K562 (cell line): ENCODE measurements at regions not wholly inside any gene's neighbourhood (a gene's known extent, or its start where the extent isn't known, plus 50 kb on each side); places are given as distances from the start of the nearest gene placed in this dataset.

Source experiments
- BCOR ChIP-seq: fragments of 450-650 bp; IDR thresholded peaks from 2 replicates; pipeline ENCODE4 v1.6.1; 2016
- CTCF ChIP-seq, 3 experiments: IDR thresholded peaks in 2 of 3; conservative IDR thresholded peaks in 1 of 3; 2 replicates each; pipeline ENCODE4 v1.5.1; 2011 to 2012; ENCODE audit warnings: low read length in 3 of 3, mild to moderate bottlenecking in 3 of 3, control low read depth in 2 of 3, improper control_type of control experiment in 1 of 3, inconsistent platforms in 1 of 3, low read depth in 1 of 3, mixed read lengths in 1 of 3, moderate library complexity in 1 of 3; ENCODE audit not compliant: insufficient read depth in 2 of 3
- SMARCC2 ChIP-seq: fragments of 450-650 bp; IDR thresholded peaks from 2 replicates; pipeline ENCODE4 v1.6.1; 2017; ENCODE audit warnings: antibody characterized with exemption, moderate library complexity, mild to moderate bottlenecking, low read depth

GRCh38 chr2:63755965-63756364, 85.7 kb upstream of the UGP2 start:
- TF ChIP-seq CTCF (IDR thresholded peaks at IDR 0.05 in 2 of 3, conservative IDR thresholded peaks at IDR 0.05 in 1 of 3; ENCODE audit: insufficient read depth in 2 of 3, low read depth in 1 of 3, low read length in 3 of 3) (no peak), BCOR (no peak), SMARCC2 (no peak)
